HEK293T (cell line): ENCODE measurements at regions not wholly inside any gene's neighbourhood (a gene's known extent, or its start where the extent isn't known, plus 50 kb on each side); places are given as distances from the start of the nearest gene placed in this dataset.

ENCODE experiments used
- ARNT ChIP-seq: fragments of 450-650 bp; IDR thresholded peaks from 2 replicates; pipeline ENCODE4 v1.6.1; 2017; ENCODE audit warnings: mild to moderate bottlenecking
- BHLHE40 ChIP-seq: fragments of 450-650 bp; IDR thresholded peaks from 2 replicates; pipeline ENCODE4 v1.6.1; 2016; ENCODE audit warnings: mild to moderate bottlenecking, moderate library complexity, borderline replicate concordance
- ELF4 ChIP-seq: fragments of 450-650 bp; IDR thresholded peaks from 2 replicates; pipeline ENCODE4 v1.6.1; 2017; ENCODE audit warnings: antibody characterized with exemption
- FOXA1 ChIP-seq: fragments of 450-650 bp; IDR thresholded peaks from 2 replicates; pipeline ENCODE4 v1.6.1; 2016; ENCODE audit warnings: mild to moderate bottlenecking
- FOXK2 ChIP-seq: fragments of 450-650 bp; IDR thresholded peaks from 2 replicates; pipeline ENCODE4 v1.6.1; 2016; ENCODE audit warnings: mild to moderate bottlenecking
- FOXM1 ChIP-seq: fragments of 450-650 bp; IDR thresholded peaks from 2 replicates; pipeline ENCODE4 v1.6.1; 2017; ENCODE audit warnings: mild to moderate bottlenecking, borderline replicate concordance
- L3MBTL2 ChIP-seq: fragments of 450-650 bp; conservative IDR thresholded peaks from 2 replicates; pipeline ENCODE4 v1.6.1; 2016; ENCODE audit warnings: mild to moderate bottlenecking
- NFRKB ChIP-seq: fragments of 450-650 bp; IDR thresholded peaks from 2 replicates; pipeline ENCODE4 v1.6.1; 2016; ENCODE audit warnings: mild to moderate bottlenecking, moderate library complexity
- SP1 ChIP-seq: fragments of 450-650 bp; IDR thresholded peaks from 2 replicates; pipeline ENCODE4 v1.6.1; 2017
- SUZ12 ChIP-seq: fragments of 450-650 bp; IDR thresholded peaks from 2 replicates; pipeline ENCODE4 v1.6.1; 2016; ENCODE audit warnings: mild to moderate bottlenecking
- TARDBP ChIP-seq: fragments of 450-650 bp; IDR thresholded peaks from 2 replicates; pipeline ENCODE4 v1.6.1; 2016
- ZNF384 ChIP-seq: fragments of 450-650 bp; IDR thresholded peaks from 2 replicates; pipeline ENCODE4 v1.6.1; 2016

GRCh38 chr13:109318945-109319590, 467.3 kb downstream of the IRS2 start:
- TF ChIP-seq FOXK2: no peak
- no peak for TF ChIP-seq TARDBP
- no peak for TF ChIP-seq SP1
- no peak for TF ChIP-seq FOXA1
- no peak for TF ChIP-seq BHLHE40
- no peak for TF ChIP-seq ZNF384
- TF ChIP-seq L3MBTL2: no peak
- TF ChIP-seq ARNT: no peak
- no peak for TF ChIP-seq ELF4
- TF ChIP-seq FOXM1: no peak
- no peak for TF ChIP-seq NFRKB
- no peak for TF ChIP-seq SUZ12
